H9 (cell line): ENCODE measurements at regions not wholly inside any gene's neighbourhood (a gene's known extent, or its start where the extent isn't known, plus 50 kb on each side); places are given as distances from the start of the nearest gene placed in this dataset.

Experiments used
- DNase-seq: peaks from one replicate; pipeline ENCODE4 v3.0.0-alpha.2; 2017
- H2AFZ ChIP-seq: one replicate; pipeline ENCODE4 v1.6.1; 2013; ENCODE audit warnings: mild to moderate bottlenecking, low read length, control low read depth, moderate library complexity
- H2AK5ac ChIP-seq: 2 replicates; pipeline ENCODE4 v1.6.1; 2013; ENCODE audit warnings: low read length, control low read depth, mixed read lengths; ENCODE audit not compliant: insufficient read length
- H2BK120ac ChIP-seq: one replicate; pipeline ENCODE4 v1.6.1; 2013; ENCODE audit warnings: low read depth, mild to moderate bottlenecking, low read length, control low read depth, inconsistent platforms; ENCODE audit not compliant: poor library complexity, severe bottlenecking
- H2BK12ac ChIP-seq: 2 replicates; pipeline ENCODE4 v1.6.1; 2013; ENCODE audit warnings: low read length, control low read depth, mixed read lengths, low read depth; ENCODE audit not compliant: insufficient read length
- H2BK15ac ChIP-seq: 2 replicates; pipeline ENCODE4 v1.6.1; 2013; ENCODE audit warnings: low read depth, low read length, control low read depth
- H2BK20ac ChIP-seq: one replicate; pipeline ENCODE4 v1.6.1; 2013; ENCODE audit warnings: low read depth, mild to moderate bottlenecking, low read length, control low read depth, inconsistent platforms; ENCODE audit not compliant: poor library complexity, severe bottlenecking
- H2BK5ac ChIP-seq: 2 replicates; pipeline ENCODE4 v1.6.1; 2013; ENCODE audit warnings: low read length, control low read depth, mixed read lengths; ENCODE audit not compliant: insufficient read length
- H3K14ac ChIP-seq: 2 replicates; pipeline ENCODE4 v1.6.1; 2013; ENCODE audit warnings: low read length, control low read depth; ENCODE audit not compliant: insufficient read depth
- H3K18ac ChIP-seq: 2 replicates; pipeline ENCODE4 v1.6.1; 2013; ENCODE audit warnings: low read depth, mild to moderate bottlenecking, mixed read lengths, low read length, control low read depth; ENCODE audit not compliant: insufficient read length
- H3K23ac ChIP-seq: 2 replicates; pipeline ENCODE4 v1.6.1; 2013; ENCODE audit warnings: low read length, control low read depth, mixed read lengths, low read depth; ENCODE audit not compliant: insufficient read length
- H3K23me2 ChIP-seq: 2 replicates; pipeline ENCODE4 v1.6.1; 2013; ENCODE audit warnings: low read depth, mild to moderate bottlenecking, mixed read lengths, low read length, control low read depth; ENCODE audit not compliant: insufficient read length, poor library complexity, severe bottlenecking
- H3K27ac ChIP-seq: 2 replicates; pipeline ENCODE4 v1.5.1; 2013; ENCODE audit warnings: low read length, control low read depth, mixed read lengths, low read depth; ENCODE audit not compliant: insufficient read length
- H3K27me3 ChIP-seq: 2 replicates; pipeline ENCODE4 v1.6.1; 2013; ENCODE audit warnings: low read length, control low read depth, inconsistent platforms; ENCODE audit not compliant: insufficient read depth
- H3K4ac ChIP-seq: 2 replicates; pipeline ENCODE4 v1.6.1; 2013; ENCODE audit warnings: low read depth, mild to moderate bottlenecking, control low read depth, inconsistent platforms, low read length, moderate library complexity
- H3K4me1 ChIP-seq: 2 replicates; pipeline ENCODE4 v1.6.1; 2013; ENCODE audit warnings: low read length, control low read depth, inconsistent platforms; ENCODE audit not compliant: insufficient read depth
- H3K4me2 ChIP-seq: 2 replicates; pipeline ENCODE4 v1.6.1; 2013; ENCODE audit warnings: low read length, control low read depth, mixed read lengths; ENCODE audit not compliant: insufficient read length, insufficient read depth
- H3K56ac ChIP-seq: 2 replicates; pipeline ENCODE4 v1.6.1; 2013; ENCODE audit warnings: low read depth, mild to moderate bottlenecking, mixed read lengths, low read length, control low read depth; ENCODE audit not compliant: insufficient read length
- H3K79me1 ChIP-seq: 2 replicates; pipeline ENCODE4 v1.6.1; 2013; ENCODE audit warnings: low read depth, mild to moderate bottlenecking, moderate library complexity, low read length, control low read depth, inconsistent platforms; ENCODE audit not compliant: insufficient read depth, poor library complexity, severe bottlenecking
- H3K79me2 ChIP-seq: 2 replicates; pipeline ENCODE4 v1.6.1; 2013; ENCODE audit warnings: low read length, control low read depth, inconsistent platforms; ENCODE audit not compliant: insufficient read depth
- H3K9ac ChIP-seq: 2 replicates; pipeline ENCODE4 v1.6.1; 2013; ENCODE audit warnings: low read length, control low read depth, mixed read lengths; ENCODE audit not compliant: insufficient read length; ENCODE audit errors: extremely low read depth
- H3K9me3 ChIP-seq: one replicate; pipeline ENCODE4 v1.6.1; 2013; ENCODE audit warnings: low read depth, low read length, inconsistent platforms; ENCODE audit not compliant: control insufficient read depth
- H3T11ph ChIP-seq: one replicate; pipeline ENCODE4 v1.6.1; 2013; ENCODE audit warnings: mild to moderate bottlenecking, low read length, control low read depth, inconsistent platforms
- H4K20me1 ChIP-seq: one replicate; pipeline ENCODE4 v1.6.1; 2013; ENCODE audit not compliant: control insufficient read depth, insufficient read length, insufficient read depth
- H4K5ac ChIP-seq: 2 replicates; pipeline ENCODE4 v1.6.1; 2013; ENCODE audit warnings: low read depth, mild to moderate bottlenecking, mixed read lengths, low read length, control low read depth; ENCODE audit not compliant: insufficient read length
- H4K8ac ChIP-seq: replicated peaks from 2 replicates; pipeline ENCODE4 v1.6.1; 2013; ENCODE audit warnings: low read length, control low read depth, mixed read lengths, low read depth; ENCODE audit not compliant: insufficient read length
- H4K91ac ChIP-seq: 2 replicates; pipeline ENCODE4 v1.6.1; 2013; ENCODE audit warnings: low read depth, mild to moderate bottlenecking, moderate library complexity, mixed read lengths, low read length, control low read depth; ENCODE audit not compliant: insufficient read length
- H3K27ac Mint-ChIP-seq, 3 experiments: 2 replicates in 2 of 3; 3 replicates in 1 of 3; pipeline ENCODE4 v1.8.0; 2020 to 2021; ENCODE audit warnings: mixed read lengths in 3 of 3, mild to moderate bottlenecking in 1 of 3, moderate library complexity in 1 of 3
- H3K27me3 Mint-ChIP-seq: 2 replicates; pipeline ENCODE4 v1.8.0; 2021; ENCODE audit warnings: low read depth, mild to moderate bottlenecking, moderate library complexity, mixed read lengths
- H3K36me3 Mint-ChIP-seq, 3 experiments: 2 replicates in 2 of 3; 3 replicates in 1 of 3; pipeline ENCODE4 v1.8.0; 2020 to 2021; ENCODE audit warnings: low read depth in 3 of 3, mixed read lengths in 3 of 3; ENCODE audit not compliant: insufficient read depth in 1 of 3
- H3K4me1 Mint-ChIP-seq, 2 experiments: 2 replicates each; pipeline ENCODE4 v1.8.0; 2020; ENCODE audit warnings: mixed read lengths in 2 of 2
- H3K4me3 Mint-ChIP-seq, 2 experiments: 2 replicates in 1 of 2; 3 replicates in 1 of 2; pipeline ENCODE4 v1.8.0; 2020 to 2021; ENCODE audit warnings: mild to moderate bottlenecking in 2 of 2, mixed read lengths in 2 of 2, moderate library complexity in 1 of 2
- H3K9me3 Mint-ChIP-seq, 2 experiments: 2 replicates in 1 of 2; 3 replicates in 1 of 2; pipeline ENCODE4 v1.8.0; 2020; ENCODE audit warnings: mild to moderate bottlenecking in 2 of 2, mixed read lengths in 2 of 2, moderate library complexity in 1 of 2
- WGBS: extraction: QIAGEN DNeasy Blood & Tissue Kit; methylation state at CpG from one replicate; pipeline ENCODE4 v1.1.7; 2013; ENCODE audit warnings: missing lambda C conversion rate, low lambda C conversion rate, mixed read lengths; ENCODE audit not compliant: insufficient read length; ENCODE audit errors: extremely low coverage; 5-methylcytosine and 5-hydroxymethylcytosine counted together
- TF ChIP-seq, protein P1 (sequence below): fragments of 200-600 bp; sonication (generic); conservative IDR thresholded peaks from 3 replicates; pipeline ENCODE4 v1.8.0; 2021; ENCODE audit warnings: antibody characterized with exemption, mild to moderate bottlenecking

DNA sequence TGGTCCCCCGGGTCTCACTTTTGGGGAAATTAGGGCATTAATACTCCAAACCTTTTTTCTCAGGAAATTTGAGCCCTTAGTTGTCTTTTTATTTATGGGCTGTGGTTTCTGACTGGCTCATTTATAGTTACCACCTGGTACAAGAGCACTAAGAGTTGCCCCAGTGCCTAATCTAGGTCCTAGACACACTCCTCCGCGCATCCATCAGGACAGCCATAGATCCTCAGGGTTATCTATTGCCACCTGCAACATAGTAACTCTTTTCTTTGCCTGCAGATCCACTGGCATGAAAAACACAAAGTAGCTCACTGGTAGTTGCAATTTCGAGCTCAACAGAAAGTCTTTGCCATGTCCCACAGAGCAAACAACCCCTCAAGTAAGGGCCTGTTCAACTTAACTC lies 576.4 kb upstream of the ROBO2 start:
- H3K27me3 Mint-ChIP-seq = no peaks in the 10 kb centered on the region
- no peaks in the 10 kb centered on the region for H3K9me3 Mint-ChIP-seq
- H3K27ac Mint-ChIP-seq = no peak overlapping the region

More for the DNA sequence above, 576.4 kb upstream of the ROBO2 start:
- H2BK15ac ChIP-seq = no peak overlapping the region
- no peaks in the 10 kb centered on the region for H3K4me1 ChIP-seq
- no peak overlapping the region for H3T11ph ChIP-seq
- H4K5ac ChIP-seq = no peak overlapping the region
- H4K8ac ChIP-seq = no peak overlapping the region
- TF ChIP-seq, protein P1, sequence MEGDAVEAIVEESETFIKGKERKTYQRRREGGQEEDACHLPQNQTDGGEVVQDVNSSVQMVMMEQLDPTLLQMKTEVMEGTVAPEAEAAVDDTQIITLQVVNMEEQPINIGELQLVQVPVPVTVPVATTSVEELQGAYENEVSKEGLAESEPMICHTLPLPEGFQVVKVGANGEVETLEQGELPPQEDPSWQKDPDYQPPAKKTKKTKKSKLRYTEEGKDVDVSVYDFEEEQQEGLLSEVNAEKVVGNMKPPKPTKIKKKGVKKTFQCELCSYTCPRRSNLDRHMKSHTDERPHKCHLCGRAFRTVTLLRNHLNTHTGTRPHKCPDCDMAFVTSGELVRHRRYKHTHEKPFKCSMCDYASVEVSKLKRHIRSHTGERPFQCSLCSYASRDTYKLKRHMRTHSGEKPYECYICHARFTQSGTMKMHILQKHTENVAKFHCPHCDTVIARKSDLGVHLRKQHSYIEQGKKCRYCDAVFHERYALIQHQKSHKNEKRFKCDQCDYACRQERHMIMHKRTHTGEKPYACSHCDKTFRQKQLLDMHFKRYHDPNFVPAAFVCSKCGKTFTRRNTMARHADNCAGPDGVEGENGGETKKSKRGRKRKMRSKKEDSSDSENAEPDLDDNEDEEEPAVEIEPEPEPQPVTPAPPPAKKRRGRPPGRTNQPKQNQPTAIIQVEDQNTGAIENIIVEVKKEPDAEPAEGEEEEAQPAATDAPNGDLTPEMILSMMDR = no peak
- no peak overlapping the region for H3K4me2 ChIP-seq
- H3K14ac ChIP-seq = no peak overlapping the region
- no peaks in the 10 kb centered on the region for H3K79me2 ChIP-seq
- no peaks in the 10 kb centered on the region for H3K23me2 ChIP-seq
- no peaks in the 10 kb centered on the region for H4K20me1 ChIP-seq
- no peak overlapping the region for H3K9ac ChIP-seq
- no peaks in the 10 kb centered on the region for H3K9me3 ChIP-seq
- Mint-ChIP-seq H3K36me3 (no peaks in the 10 kb centered on the region), H3K4me3 (no peak overlapping the region), H3K4me1 (no peaks in the 10 kb centered on the region)
- WGBS = no CpG with 5 or more reads among the region's 4 CpGs
- no peak overlapping the region for H3K18ac ChIP-seq
- H3K23ac ChIP-seq = no peak overlapping the region
- no peak overlapping the region for H4K91ac ChIP-seq
- no peak overlapping the region for H2BK120ac ChIP-seq
- no peaks in the 10 kb centered on the region for H3K79me1 ChIP-seq
- H3K27me3 ChIP-seq = no peaks in the 10 kb centered on the region
- H2AK5ac ChIP-seq = no peak overlapping the region
- H2BK12ac ChIP-seq = no peak overlapping the region
- H2BK5ac ChIP-seq = no peak overlapping the region
- H3K56ac ChIP-seq = no peak overlapping the region
- no peak overlapping the region for H2BK20ac ChIP-seq
- no peak for DNase-seq
- no peak overlapping the region for H3K4ac ChIP-seq
- H2AFZ ChIP-seq = no peak overlapping the region
- H3K27ac ChIP-seq = no peak overlapping the region
